ENCODE measurements at regions not wholly inside any gene's neighbourhood (a gene's known extent, or its start where the extent isn't known, plus 50 kb on each side); places are given as distances from the start of the nearest gene placed in this dataset.
A peak's percentile ranks its signal among the peaks of the same experiment; 100 is the strongest.

DNA sequence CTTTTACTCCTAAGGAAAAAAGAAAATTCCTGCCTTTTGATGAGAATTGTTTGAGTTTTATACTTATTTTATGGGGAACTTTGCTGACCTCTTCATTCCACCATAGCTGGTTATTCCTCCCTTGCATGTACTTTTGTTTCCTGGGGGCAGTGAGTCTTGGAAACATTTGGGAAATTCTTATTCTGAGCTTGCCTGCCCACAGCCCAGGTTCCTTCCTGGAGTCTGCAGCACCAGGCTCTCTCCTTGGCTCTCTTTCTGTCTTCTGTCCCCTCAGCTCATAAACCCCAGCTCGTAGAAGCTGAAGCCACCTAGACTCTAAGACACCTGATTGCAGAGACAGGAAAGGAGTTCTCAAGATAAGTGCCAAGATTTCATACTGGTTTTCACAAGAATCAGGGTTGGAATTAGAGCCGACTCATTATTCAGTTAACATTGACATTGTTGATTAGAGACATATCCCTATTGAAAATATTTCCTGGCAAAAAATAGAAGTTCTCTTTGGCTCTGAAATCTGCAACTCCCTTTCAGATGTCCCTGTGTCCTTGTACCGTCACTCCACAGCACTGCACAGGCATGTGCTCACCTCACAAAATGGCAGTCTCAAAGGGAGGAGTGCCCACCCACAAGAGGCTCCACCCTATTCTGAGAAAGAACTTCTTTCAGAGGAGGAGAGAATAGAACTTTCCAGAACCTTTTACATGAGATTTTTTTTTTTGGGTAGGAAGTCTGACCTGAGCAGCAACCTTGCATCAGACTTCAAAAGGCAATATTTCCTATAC, 67.8 kb upstream of the PRSS1 start:
- Histone ChIP-seq H3K9me3 (ENCODE audit: low read length) (no peaks in the 10 kb centered on the region), H2AFZ (ENCODE audit: low read length) (no peak overlapping the region)

DNA sequence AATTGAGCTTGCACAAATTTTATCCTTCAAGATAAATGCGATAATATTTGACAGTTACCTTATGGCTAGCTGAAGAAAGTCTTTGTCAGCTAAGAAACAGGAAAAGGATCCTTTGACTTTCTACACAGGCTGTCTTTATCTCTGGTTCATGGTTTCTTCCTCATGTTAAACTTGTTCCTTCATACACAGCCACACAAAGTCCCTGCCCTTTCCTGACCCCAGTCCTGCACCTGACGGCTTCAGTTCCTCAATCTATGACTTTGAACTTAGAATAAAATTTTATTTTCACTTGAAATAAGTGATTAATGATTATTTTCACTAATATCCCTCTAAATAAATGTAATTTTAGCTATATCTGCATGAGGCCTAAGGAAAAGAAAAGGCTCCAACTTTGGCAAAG, 77.8 kb upstream of the PRSS1 start:
- Histone ChIP-seq H3K9me2 (replicated peaks; ENCODE audit: insufficient read depth, low read length) (no peaks in the 10 kb centered on the region), H3K4me3 (ENCODE audit: low read length) (no peak overlapping the region), H4K20me1 (ENCODE audit: insufficient read depth, low read depth, low read length) (no peaks in the 10 kb centered on the region), H3K4me2 (ENCODE audit: low read depth, low read length, poor library complexity, severe bottlenecking) (no peak overlapping the region), H3K9me3 (ENCODE audit: low read length) (no peaks in the 10 kb centered on the region), H3K27ac (ENCODE audit: low read length) (no peak overlapping the region), H3K9ac (ENCODE audit: low read length) (no peak overlapping the region), H3K27me3 (ENCODE audit: low read length) (no peaks in the 10 kb centered on the region), H3K4me1 (ENCODE audit: low read length) (peaks cover 9% of the 10 kb centered on the region), H3K79me2 (ENCODE audit: low read length) (no peaks in the 10 kb centered on the region), H3K36me3 (ENCODE audit: insufficient read depth, low read length) (no peaks in the 10 kb centered on the region), H2AFZ (ENCODE audit: low read length) (no peak overlapping the region)
- DNase-seq: no peak

More for the DNA sequence above, 67.8 kb upstream of the PRSS1 start:
- Histone ChIP-seq H3K36me3 (ENCODE audit: insufficient read depth, low read length) (no peaks in the 10 kb centered on the region), H3K9ac (ENCODE audit: low read length) (no peak overlapping the region), H3K27ac (ENCODE audit: low read length) (no peak overlapping the region), H3K4me2 (ENCODE audit: low read depth, low read length, poor library complexity, severe bottlenecking) (no peak overlapping the region), H3K4me1 (ENCODE audit: low read length) (no peaks in the 10 kb centered on the region), H3K79me2 (ENCODE audit: low read length) (no peaks in the 10 kb centered on the region), H3K9me2 (replicated peaks; ENCODE audit: insufficient read depth, low read length) (no peaks in the 10 kb centered on the region), H4K20me1 (ENCODE audit: insufficient read depth, low read depth, low read length) (no peaks in the 10 kb centered on the region), H3K4me3 (ENCODE audit: low read length) (no peak overlapping the region), H3K27me3 (ENCODE audit: low read length) (no peaks in the 10 kb centered on the region)
- DNase-seq: no peak

GRCh38 chr7:142670511-142670910, 78.8 kb upstream of the PRSS1 start:
- no peak overlapping the region for H3K9ac ChIP-seq (ENCODE audit: low read length)
- H3K9me2 ChIP-seq (replicated peaks; ENCODE audit: insufficient read depth, low read length): no peaks in the 10 kb centered on the region
- no peaks in the 10 kb centered on the region for H3K79me2 ChIP-seq (ENCODE audit: low read length)
- H3K9me3 ChIP-seq (ENCODE audit: low read length): no peaks in the 10 kb centered on the region
- H2AFZ ChIP-seq (ENCODE audit: low read length): no peak overlapping the region
- H3K4me2 ChIP-seq (ENCODE audit: low read depth, low read length, poor library complexity, severe bottlenecking): no peak overlapping the region
- H3K4me3 ChIP-seq (ENCODE audit: low read length): no peak overlapping the region
- H3K36me3 ChIP-seq (ENCODE audit: insufficient read depth, low read length): no peaks in the 10 kb centered on the region
- peaks cover 9% of the 10 kb centered on the region for H3K4me1 ChIP-seq (ENCODE audit: low read length)
- no peak for DNase-seq
- no peaks in the 10 kb centered on the region for H4K20me1 ChIP-seq (ENCODE audit: insufficient read depth, low read depth, low read length)
- no peaks in the 10 kb centered on the region for H3K27me3 ChIP-seq (ENCODE audit: low read length)
- H3K27ac ChIP-seq (ENCODE audit: low read length): no peak overlapping the region

DNA sequence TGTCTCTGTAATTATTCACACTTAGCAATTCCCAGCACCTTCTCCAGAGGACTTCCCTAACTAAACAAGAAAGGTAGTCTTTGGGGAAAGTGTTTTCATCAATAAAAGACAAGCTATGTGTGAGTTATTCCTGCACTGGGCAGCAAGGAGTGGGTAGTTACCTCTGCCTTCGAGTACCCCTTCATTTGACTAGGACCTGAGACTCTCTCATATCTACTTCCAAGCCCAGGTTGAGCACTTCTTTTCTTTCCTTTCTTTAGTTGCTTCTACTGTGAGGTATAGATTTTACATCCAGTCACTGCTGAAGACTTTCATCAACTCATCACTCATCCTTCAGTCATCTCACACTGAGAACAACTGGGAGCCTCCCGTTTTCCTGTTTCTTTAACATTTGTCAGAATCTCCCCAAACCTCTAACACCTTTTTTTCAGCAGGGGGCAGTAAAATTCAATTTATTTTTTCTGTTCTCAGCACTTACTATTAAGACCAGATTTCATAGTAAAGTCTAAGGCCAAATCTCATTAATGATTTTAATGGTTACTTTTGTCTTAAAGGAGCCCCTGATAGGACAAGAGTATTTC, 80.1 kb upstream of the PRSS1 start:
- peak; percentile 67 for DNase-seq
- H3K9ac ChIP-seq (ENCODE audit: low read length): no peak overlapping the region
- H3K4me1 ChIP-seq (ENCODE audit: low read length): peaks cover 9% of the 10 kb centered on the region
- no peak overlapping the region for H3K27ac ChIP-seq (ENCODE audit: low read length)
- no peaks in the 10 kb centered on the region for H3K9me2 ChIP-seq (replicated peaks; ENCODE audit: insufficient read depth, low read length)
- no peak overlapping the region for H3K4me2 ChIP-seq (ENCODE audit: low read depth, low read length, poor library complexity, severe bottlenecking)
- no peaks in the 10 kb centered on the region for H3K79me2 ChIP-seq (ENCODE audit: low read length)
- no peaks in the 10 kb centered on the region for H4K20me1 ChIP-seq (ENCODE audit: insufficient read depth, low read depth, low read length)
- H3K36me3 ChIP-seq (ENCODE audit: insufficient read depth, low read length): no peaks in the 10 kb centered on the region
- no peak overlapping the region for H3K4me3 ChIP-seq (ENCODE audit: low read length)
- no peak overlapping the region for H2AFZ ChIP-seq (ENCODE audit: low read length)
- H3K9me3 ChIP-seq (ENCODE audit: low read length): no peaks in the 10 kb centered on the region
- no peaks in the 10 kb centered on the region for H3K27me3 ChIP-seq (ENCODE audit: low read length)

- peak; percentile 46 for DNase-seq
- H3K9me2 ChIP-seq (replicated peaks; ENCODE audit: insufficient read depth, low read length): no peaks in the 10 kb centered on the region
- no peaks in the 10 kb centered on the region for H3K36me3 ChIP-seq (ENCODE audit: insufficient read depth, low read length)
- H3K79me2 ChIP-seq (ENCODE audit: low read length): no peaks in the 10 kb centered on the region
- no peak overlapping the region for H3K4me3 ChIP-seq (ENCODE audit: low read length)
- H4K20me1 ChIP-seq (ENCODE audit: insufficient read depth, low read depth, low read length): no peaks in the 10 kb centered on the region
- peaks cover 9% of the 10 kb centered on the region for H3K4me1 ChIP-seq (ENCODE audit: low read length)
- no peaks in the 10 kb centered on the region for H3K9me3 ChIP-seq (ENCODE audit: low read length)
- no peak overlapping the region for H3K9ac ChIP-seq (ENCODE audit: low read length)
- H3K4me2 ChIP-seq (ENCODE audit: low read depth, low read length, poor library complexity, severe bottlenecking): no peak overlapping the region
- H3K27me3 ChIP-seq (ENCODE audit: low read length): no peaks in the 10 kb centered on the region
- no peak overlapping the region for H2AFZ ChIP-seq (ENCODE audit: low read length)
- no peak overlapping the region for H3K27ac ChIP-seq (ENCODE audit: low read length)
Measured at GRCh38 chr7:142668495-142668894, 80.8 kb upstream of the PRSS1 start.

DNA sequence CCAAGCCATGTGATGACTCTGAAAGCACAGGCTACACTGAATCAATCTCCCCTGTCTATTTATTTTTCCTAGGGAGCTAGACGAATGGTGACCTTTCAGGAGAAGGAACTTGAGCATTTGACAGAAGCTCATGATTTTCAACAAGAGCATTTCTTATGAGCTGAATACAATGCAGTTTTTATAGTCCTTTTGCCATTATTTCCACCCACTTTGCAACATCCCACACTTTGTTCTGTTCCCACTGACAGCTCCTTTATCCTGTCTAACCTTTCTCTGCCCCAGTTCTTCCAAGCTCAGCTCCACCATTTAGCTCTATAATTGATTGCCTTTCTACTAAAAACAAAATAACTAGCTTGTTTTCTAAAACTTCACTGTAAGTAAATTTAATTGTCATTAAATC, 91.9 kb upstream of the PRSS1 start:
- Histone ChIP-seq H3K27me3 (ENCODE audit: low read length) (no peaks in the 10 kb centered on the region), H3K9me2 (replicated peaks; ENCODE audit: insufficient read depth, low read length) (no peaks in the 10 kb centered on the region), H3K79me2 (ENCODE audit: low read length) (no peaks in the 10 kb centered on the region), H3K9ac (ENCODE audit: low read length) (no peak overlapping the region), H2AFZ (ENCODE audit: low read length) (no peak overlapping the region), H3K27ac (ENCODE audit: low read length) (no peak overlapping the region), H3K4me2 (ENCODE audit: low read depth, low read length, poor library complexity, severe bottlenecking) (no peak overlapping the region), H3K4me1 (ENCODE audit: low read length) (no peaks in the 10 kb centered on the region), H3K4me3 (ENCODE audit: low read length) (no peak overlapping the region), H4K20me1 (ENCODE audit: insufficient read depth, low read depth, low read length) (no peaks in the 10 kb centered on the region), H3K9me3 (ENCODE audit: low read length) (no peaks in the 10 kb centered on the region), H3K36me3 (ENCODE audit: insufficient read depth, low read length) (no peaks in the 10 kb centered on the region)
- DNase-seq: no peak

- Histone ChIP-seq H3K79me2 (ENCODE audit: low read length) (no peaks in the 10 kb centered on the region), H3K36me3 (ENCODE audit: insufficient read depth, low read length) (no peaks in the 10 kb centered on the region), H2AFZ (ENCODE audit: low read length) (no peak overlapping the region), H3K4me3 (ENCODE audit: low read length) (no peak overlapping the region), H3K27me3 (ENCODE audit: low read length) (no peaks in the 10 kb centered on the region), H3K27ac (ENCODE audit: low read length) (no peak overlapping the region), H4K20me1 (ENCODE audit: insufficient read depth, low read depth, low read length) (no peaks in the 10 kb centered on the region), H3K9me3 (ENCODE audit: low read length) (no peaks in the 10 kb centered on the region), H3K9me2 (replicated peaks; ENCODE audit: insufficient read depth, low read length) (no peaks in the 10 kb centered on the region), H3K4me2 (ENCODE audit: low read depth, low read length, poor library complexity, severe bottlenecking) (no peak overlapping the region), H3K4me1 (ENCODE audit: low read length) (no peaks in the 10 kb centered on the region), H3K9ac (ENCODE audit: low read length) (no peak overlapping the region)
- DNase-seq: no peak
Measured at GRCh38 chr7:142654398-142654797, 94.9 kb upstream of the PRSS1 start.

GRCh38 chr7:142647749-142648148, 101.5 kb upstream of the PRSS1 start:
- Histone ChIP-seq H3K9me2 (replicated peaks; ENCODE audit: insufficient read depth, low read length) (no peaks in the 10 kb centered on the region), H3K9me3 (ENCODE audit: low read length) (no peaks in the 10 kb centered on the region), H4K20me1 (ENCODE audit: insufficient read depth, low read depth, low read length) (no peaks in the 10 kb centered on the region), H3K27me3 (ENCODE audit: low read length) (no peaks in the 10 kb centered on the region), H3K27ac (ENCODE audit: low read length) (no peak overlapping the region), H3K36me3 (ENCODE audit: insufficient read depth, low read length) (no peaks in the 10 kb centered on the region), H3K9ac (ENCODE audit: low read length) (no peak overlapping the region), H3K4me3 (ENCODE audit: low read length) (no peak overlapping the region), H3K79me2 (ENCODE audit: low read length) (no peaks in the 10 kb centered on the region), H2AFZ (ENCODE audit: low read length) (no peak overlapping the region), H3K4me2 (ENCODE audit: low read depth, low read length, poor library complexity, severe bottlenecking) (no peak overlapping the region), H3K4me1 (ENCODE audit: low read length) (no peaks in the 10 kb centered on the region)
- DNase-seq: no peak

Measured in Karpas-422 (cell line).